Activated CD4-positive, alpha-beta T cell treated with anti-CD3 and anti-CD28 coated beads for 24 hours (primary cell): ENCODE measurements at regions not wholly inside any gene's neighbourhood (a gene's known extent, or its start where the extent isn't known, plus 50 kb on each side); places are given as distances from the start of the nearest gene placed in this dataset.
"Not testable (repeated sequence)": the region's sequence is repeated elsewhere in the genome, so short reads cannot be mapped to it uniquely, and the experiment has no call there.

Source experiments
- DNase-seq, 2 donors: peaks; one replicate each; pipeline ENCODE4 v3.0.0-alpha.2; 2020; ENCODE audit warnings: low read depth in 2 of 2

GRCh38 chr11:129729216-129729615 is 86.4 kb upstream of the TMEM45B start:
- no peak for DNase-seq

- no peak for DNase-seq
These were observed 85.8 kb upstream of the TMEM45B start for GRCh38 chr11:129729823-129730222.

- no peak for DNase-seq
These were observed 84.3 kb upstream of the TMEM45B start for GRCh38 chr11:129731316-129731715.

- DNase-seq = no peak
These were observed 82.7 kb upstream of the TMEM45B start for GRCh38 chr11:129732941-129733340.

- no peak for DNase-seq
These were observed 82.3 kb upstream of the TMEM45B start for GRCh38 chr11:129733384-129733783.

- DNase-seq = no peak
These were observed 81.7 kb upstream of the TMEM45B start for GRCh38 chr11:129733981-129734380.

GRCh38 chr11:129734654-129735053 is 81.0 kb upstream of the TMEM45B start:
- DNase-seq = no peak

GRCh38 chr11:129737831-129738230 is 77.8 kb upstream of the TMEM45B start:
- no peak for DNase-seq

- no peak for DNase-seq
These were observed 77.4 kb upstream of the TMEM45B start for GRCh38 chr11:129738242-129738641.

GRCh38 chr11:129739339-129739738 is 76.3 kb upstream of the TMEM45B start:
- no peak for DNase-seq

GRCh38 chr11:129740125-129740719 is 75.4 kb upstream of the TMEM45B start:
- DNase-seq = no peak

- DNase-seq = no peak
These were observed 72.4 kb upstream of the TMEM45B start for GRCh38 chr11:129743112-129743815.

GRCh38 chr11:129747071-129747470 is 68.6 kb upstream of the TMEM45B start:
- no peak for DNase-seq

GRCh38 chr11:129749141-129749540 is 66.5 kb upstream of the TMEM45B start:
- DNase-seq = no peak

- DNase-seq = peak; percentile 68 to 72
These were observed 65.0 kb upstream of the TMEM45B start for GRCh38 chr11:129750343-129751292.

- DNase-seq = no peak
These were observed 64.1 kb upstream of the TMEM45B start for GRCh38 chr11:129751511-129751910.

GRCh38 chr11:129763569-129763968 is 52.1 kb upstream of the TMEM45B start:
- not testable (repeated sequence) for DNase-seq

GRCh38 chr11:129764204-129764603 is 51.4 kb upstream of the TMEM45B start:
- not testable (repeated sequence) for DNase-seq
